K562 (cell line): ENCODE measurements at regions not wholly inside any gene's neighbourhood (a gene's known extent, or its start where the extent isn't known, plus 50 kb on each side); places are given as distances from the start of the nearest gene placed in this dataset.

Experiments used
- ATAC-seq: fragments of 200-7000 bp; cut with Tn5 transposase; 3 replicates; pipeline ENCODE4 v1.9.1; 2020; ENCODE audit warnings: moderate library complexity
- BruUV-seq: library from RNA; stranded (reverse); fragments of 400-500 nt; replicated peaks from 2 replicates; lab custom pipeline; 2021; lab: Mats Ljungman, UMichigan
- CTCF ChIA-PET: fragments of 300-600 bp; formaldehyde crosslinking; extraction: SDS; loops from one replicate; lab custom pipeline; 2021; ENCODE audit warnings: low intra/inter-chr PET ratio; lab: Yijun Ruan, JAX
- POLR2A ChIA-PET: fragments of 300-600, 350-650 bp; sonication (Branson Sonifier 250); formaldehyde crosslinking; extraction: SDS; loops from one replicate; lab custom pipeline; 2021; ENCODE audit warnings: antibody characterized with exemption, inconsistent platforms; lab: Yijun Ruan, JAX
- DNase-seq, 4 experiments: peaks; one replicate each; pipeline versions ENCODE4 v3.0.0 to v3.0.0-alpha.2; 2011 to 2018; ENCODE audit warnings: low spot score in 3 of 4, mixed read lengths in 3 of 4; ENCODE audit errors: extremely low read depth in 1 of 4
- FAIRE-seq: peaks from 2 replicates; lab custom pipeline; 2011; peaks lifted over from hg19 to GRCh38; lab: Jason Lieb, UNC
- H2AFZ ChIP-seq: 2 replicates; pipeline ENCODE4 v1.6.0; 2011; ENCODE audit warnings: low read depth, low read length, control low read depth, inconsistent platforms
- H3K27ac ChIP-seq: fragments of 200-600 bp; 3 replicates; pipeline ENCODE4 v1.8.0; 2011; ENCODE audit warnings: low read depth, mild to moderate bottlenecking, control low read depth, inconsistent platforms, low read length, moderate library complexity, mixed read lengths; ENCODE audit errors: extremely low read depth
- H3K27me3 ChIP-seq, 2 experiments: fragments of 300-600 bp in 1 of 2; 2 replicates in 1 of 2; 3 replicates in 1 of 2; pipeline versions ENCODE4 v1.6.0 to v1.8.0; 2011; ENCODE audit warnings: inconsistent platforms in 2 of 2, low read length in 2 of 2, mild to moderate bottlenecking in 1 of 2, mixed read lengths in 1 of 2, moderate library complexity in 1 of 2; ENCODE audit not compliant: control insufficient read depth in 2 of 2, insufficient read depth in 2 of 2
- H3K36me3 ChIP-seq: fragments of 300-600 bp; 3 replicates; pipeline ENCODE4 v1.8.0; 2011; ENCODE audit warnings: mild to moderate bottlenecking, low read length, inconsistent platforms; ENCODE audit not compliant: control insufficient read depth, insufficient read depth
- H3K4me1 ChIP-seq, 2 experiments: fragments of 200-600 bp in 1 of 2; replicated peaks in 1 of 2; 2 replicates in 1 of 2; 3 replicates in 1 of 2; pipeline versions ENCODE4 v1.5.1 to v1.8.0; 2011; ENCODE audit warnings: inconsistent platforms in 2 of 2, low read length in 2 of 2, mild to moderate bottlenecking in 1 of 2, mixed read lengths in 1 of 2, moderate library complexity in 1 of 2; ENCODE audit not compliant: control insufficient read depth in 2 of 2, insufficient read depth in 2 of 2
- H3K4me2 ChIP-seq: 2 replicates; pipeline ENCODE4 v1.6.1; 2011; ENCODE audit warnings: low read length, control low read depth, inconsistent platforms, mixed read lengths; ENCODE audit not compliant: insufficient read depth
- H3K4me3 ChIP-seq: fragments of 200-600 bp; sonication (generic), shearing (Covaris generic); 2 replicates; pipeline ENCODE4 v1.5.1; 2016; ENCODE audit warnings: control low read depth, inconsistent platforms
- H3K79me2 ChIP-seq: fragments of 200-600 bp; 3 replicates; pipeline ENCODE4 v1.8.0; 2011; ENCODE audit warnings: low read length, inconsistent platforms; ENCODE audit not compliant: control insufficient read depth, insufficient read depth
- H3K9ac ChIP-seq, 2 experiments: 2 replicates each; pipeline versions ENCODE4 v1.6.0 to v1.6.1; 2011; ENCODE audit warnings: low read depth in 2 of 2, low read length in 2 of 2, control low read depth in 1 of 2, inconsistent platforms in 1 of 2, mild to moderate bottlenecking in 1 of 2, mixed read lengths in 1 of 2; ENCODE audit not compliant: insufficient read depth in 1 of 2
- H3K9me1 ChIP-seq: one replicate; pipeline ENCODE4 v1.6.0; 2011; ENCODE audit warnings: inconsistent platforms, mild to moderate bottlenecking, low read length, moderate library complexity; ENCODE audit not compliant: control insufficient read depth, insufficient read depth
- H3K9me3 ChIP-seq: replicated peaks from 2 replicates; pipeline ENCODE4 v1.5.1; 2011; ENCODE audit warnings: low read depth, low read length, inconsistent platforms; ENCODE audit not compliant: control insufficient read depth, insufficient read depth
- H4K20me1 ChIP-seq: replicated peaks from 2 replicates; pipeline ENCODE4 v1.6.1; 2011; ENCODE audit warnings: low read length, inconsistent platforms, mixed read lengths; ENCODE audit not compliant: control insufficient read depth, insufficient read depth
- C11orf30 ChIP-seq: fragments of 450-650 bp; IDR thresholded peaks from 2 replicates; pipeline ENCODE4 v1.6.1; 2016; ENCODE audit warnings: low read depth, mild to moderate bottlenecking
- DEAF1 ChIP-seq: fragments of 450-650 bp; formaldehyde crosslinking; IDR thresholded peaks from 2 replicates; pipeline ENCODE4 v1.4.0; 2020; ENCODE audit warnings: mild to moderate bottlenecking, moderate library complexity
- DNMT1 ChIP-seq: fragments of 450-650 bp; IDR thresholded peaks from 2 replicates; pipeline ENCODE4 v1.6.1; 2016; ENCODE audit warnings: antibody characterized with exemption, mild to moderate bottlenecking
- ELK3 ChIP-seq: fragments of 450-650 bp; formaldehyde crosslinking; IDR thresholded peaks from 2 replicates; pipeline ENCODE4 v1.4.0; 2020; ENCODE audit warnings: mild to moderate bottlenecking
- GMEB1 ChIP-seq: fragments of 250-450 bp; sonication (Bioruptor Pico); IDR thresholded peaks from 2 replicates; pipeline ENCODE4 v1.4.0; 2020; ENCODE audit warnings: mild to moderate bottlenecking
- JUND ChIP-seq, 2 experiments: IDR thresholded peaks; 2 replicates in 1 of 2; 3 replicates in 1 of 2; pipeline ENCODE4 v1.6.1; 2011; ENCODE audit warnings: borderline replicate concordance in 2 of 2, low read depth in 2 of 2, low read length in 2 of 2, improper control_type of control experiment in 1 of 2, missing biosample characterization in 1 of 2, missing genetic modification characterization in 1 of 2, missing genetic modification reagents in 1 of 2
- MAFF ChIP-seq: IDR thresholded peaks from 2 replicates; pipeline ENCODE4 v1.6.1; 2012; ENCODE audit warnings: low read length, improper control_type of control experiment
- RAD51 ChIP-seq: fragments of 450-650 bp; IDR thresholded peaks from 2 replicates; pipeline ENCODE4 v1.7.1; 2016; ENCODE audit warnings: low read depth, mild to moderate bottlenecking, borderline replicate concordance
- RCOR1 ChIP-seq, 2 experiments: IDR thresholded peaks; 2 replicates each; pipeline ENCODE4 v1.6.1; 2012; ENCODE audit warnings: low read depth in 2 of 2, low read length in 2 of 2, borderline replicate concordance in 1 of 2, improper control_type of control experiment in 1 of 2
- RFX1 ChIP-seq: fragments of 450-650 bp; IDR thresholded peaks from 2 replicates; pipeline ENCODE4 v1.6.1; 2016; ENCODE audit warnings: mild to moderate bottlenecking, moderate library complexity
- SMARCB1 ChIP-seq: IDR thresholded peaks from 2 replicates; pipeline ENCODE4 v1.6.1; 2011; ENCODE audit warnings: improper control_type of control experiment, low read depth; ENCODE audit not compliant: insufficient read length
- ZEB2 ChIP-seq: fragments of 450-650 bp; IDR thresholded peaks from 2 replicates; pipeline ENCODE4 v1.6.1; 2016
- ZNF354B ChIP-seq: fragments of 250-450 bp; sonication (Bioruptor Pico); IDR thresholded peaks from 2 replicates; pipeline ENCODE4 v1.4.0; 2020
- ZNF589 ChIP-seq: fragments of 200-800 bp; sonication (Bioruptor generic); IDR thresholded peaks from 2 replicates; pipeline ENCODE4 v1.6.1; 2016; ENCODE audit warnings: low read depth, missing genetic modification characterization, missing compliant biosample characterization
- ZNF639 ChIP-seq, 2 experiments: fragments of 200-800 bp in 1 of 2; sonication (Bioruptor generic) in 1 of 2; sonication (generic) in 1 of 2; formaldehyde crosslinking in 1 of 2; IDR thresholded peaks in 1 of 2; conservative IDR thresholded peaks in 1 of 2; 2 replicates each; pipeline versions ENCODE4 v1.5.0 to v1.6.1; 2016 to 2020; ENCODE audit warnings: missing compliant biosample characterization in 1 of 2, missing genetic modification characterization in 1 of 2, missing genetic modification reagents in 1 of 2
- ZNF655 ChIP-seq: fragments of 250-450 bp; sonication (Bioruptor Pico); IDR thresholded peaks from 2 replicates; pipeline ENCODE4 v1.5.0; 2021
- ZNF830 ChIP-seq: fragments of 250-450 bp; sonication (Bioruptor Pico); IDR thresholded peaks from 2 replicates; pipeline ENCODE4 v1.5.0; 2021; ENCODE audit warnings: mild to moderate bottlenecking
- WGBS: fragments of 100-300 bp; shearing (Covaris generic); methylation state at CpG from one replicate; pipeline ENCODE4 v1.1.6; 2016; ENCODE audit warnings: low coverage, mixed read lengths; ENCODE audit not compliant: insufficient coverage; ENCODE audit errors: missing lambda C conversion rate; 5-methylcytosine and 5-hydroxymethylcytosine counted together
- in situ Hi-C: fragments of 300-500 bp; cut with MboI; formaldehyde crosslinking; loops from 4 replicates; pipeline ENCODE4 v1.15.0; 2018; ENCODE audit warnings: inconsistent platforms, mixed read lengths
- intact Hi-C: fragments of 100-400 bp; cut with micrococcal nuclease; formaldehyde crosslinking; loops from 2 replicates; pipeline ENCODE4 v1.14.2; 2022

- Histone ChIP-seq H3K9ac (no peak overlapping the region), H3K9me1 (no peaks in the 10 kb centered on the region), H3K9me3 (no peaks in the 10 kb centered on the region; the same call in 1 of the 2 replicates), H3K27me3 (no peaks in the 10 kb centered on the region), H3K36me3 (no peaks in the 10 kb centered on the region), H3K79me2 (no peaks in the 10 kb centered on the region), H3K27ac (no peak overlapping the region), H3K4me3 (no peak overlapping the region), H3K4me2 (no peak overlapping the region), H3K4me1 (no peaks in the 10 kb centered on the region), H4K20me1 (no peaks in the 10 kb centered on the region), H2AFZ (no peak overlapping the region)
- intact Hi-C loops: no loop called here
- ATAC-seq (no peak), FAIRE-seq (no peak), DNase-seq (no peak)
- in situ Hi-C loops: no loop called here
- ChIA-PET CTCF (no interaction called here), POLR2A (no interaction called here)
- no TSS peak for BruUV-seq
- WGBS: 4% methylated on average over 2 of the region's 2 CpGs
- TF ChIP-seq C11orf30 (no peak), DNMT1 (no peak), ZEB2 (no peak), ELK3 (CRISPR knock-in tag) (no peak), ZNF639 (CRISPR knock-in tag; conservative IDR thresholded peaks at IDR 0.05 in 1 of 2, IDR thresholded peaks at IDR 0.05 in 1 of 2) (no peak), DEAF1 (CRISPR knock-in tag) (no peak), ZNF354B (no peak), ZNF655 (no peak), GMEB1 (CRISPR knock-in tag) (no peak), RFX1 (no peak), ZNF589 (no peak), ZNF830 (no peak), MAFF (no peak), RCOR1 (IDR thresholded peaks at IDR 0.05; ENCODE audit: borderline replicate concordance in 1 of 2, low read depth in 2 of 2, low read length in 2 of 2) (no peak), JUND (IDR thresholded peaks at IDR 0.05; ENCODE audit: borderline replicate concordance, low read depth, low read length) (no peak), JUND (tag; IDR thresholded peaks at IDR 0.05; ENCODE audit: borderline replicate concordance, low read depth, low read length) (no peak), RAD51 (no peak), SMARCB1 (no peak)
Observed at GRCh38 chr1:81165963-81166362, 634.8 kb upstream of the ADGRL2 start.
